Globus pallidus (tissue), 1 donor: ENCODE measurements at regions not wholly inside any gene's neighbourhood (a gene's known extent, or its start where the extent isn't known, plus 50 kb on each side); places are given as distances from the start of the nearest gene placed in this dataset.

ENCODE experiments used
- DNase-seq: peaks from one replicate; pipeline ENCODE4 v3.0.0-alpha.2; 2015; ENCODE audit warnings: low spot score

GRCh38 chr4:140281828-140282552 is 91.5 kb upstream of the SCOC start:
- no peak for DNase-seq

- no peak for DNase-seq
Measured at GRCh38 chr4:140277576-140277975, 95.9 kb upstream of the SCOC start.

- no peak for DNase-seq
Measured at GRCh38 chr4:140271553-140271952, 101.9 kb upstream of the SCOC start.

DNA sequence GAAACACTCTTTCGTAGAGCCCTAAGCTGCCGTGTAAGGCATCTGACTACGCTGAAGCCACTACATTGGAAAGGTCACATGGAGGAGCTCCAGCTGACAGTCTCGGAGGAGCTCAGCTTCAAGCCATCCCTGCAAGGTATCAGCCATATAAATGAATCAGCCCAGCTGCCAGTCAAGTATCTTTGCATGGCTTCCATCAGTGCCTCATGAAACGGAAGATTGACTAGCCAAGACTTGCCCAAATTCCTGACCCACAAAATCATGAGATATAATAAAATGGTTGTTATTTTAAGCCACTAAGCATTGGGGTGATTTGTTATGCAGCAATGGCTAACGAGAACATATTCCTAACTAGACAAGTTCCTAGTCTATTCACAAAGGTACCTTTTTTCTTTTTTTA is 104.1 kb upstream of the SCOC start:
- no peak for DNase-seq

GRCh38 chr4:140268186-140268841 is 105.1 kb upstream of the SCOC start:
- DNase-seq: no peak

DNA sequence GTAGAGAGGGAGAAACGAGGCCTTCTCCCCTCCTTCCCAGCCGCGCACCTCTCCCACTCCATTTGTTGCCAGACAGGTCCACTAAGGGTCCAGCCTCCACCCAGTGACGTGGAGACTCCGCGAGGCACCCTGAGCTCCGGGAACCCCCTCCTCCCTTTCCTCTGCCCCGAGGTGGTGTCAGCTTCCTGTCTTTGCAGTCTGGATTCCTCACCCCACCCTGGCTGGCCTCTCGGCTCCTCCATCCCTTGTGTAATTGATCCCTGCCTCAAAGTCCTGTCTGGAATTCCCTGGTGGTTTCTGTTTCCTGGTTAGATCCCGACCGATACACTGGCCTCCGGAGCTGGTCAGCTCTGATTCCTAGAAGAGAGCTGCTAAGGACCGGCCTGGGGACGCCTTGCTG is 105.9 kb upstream of the SCOC start:
- no peak for DNase-seq

DNA sequence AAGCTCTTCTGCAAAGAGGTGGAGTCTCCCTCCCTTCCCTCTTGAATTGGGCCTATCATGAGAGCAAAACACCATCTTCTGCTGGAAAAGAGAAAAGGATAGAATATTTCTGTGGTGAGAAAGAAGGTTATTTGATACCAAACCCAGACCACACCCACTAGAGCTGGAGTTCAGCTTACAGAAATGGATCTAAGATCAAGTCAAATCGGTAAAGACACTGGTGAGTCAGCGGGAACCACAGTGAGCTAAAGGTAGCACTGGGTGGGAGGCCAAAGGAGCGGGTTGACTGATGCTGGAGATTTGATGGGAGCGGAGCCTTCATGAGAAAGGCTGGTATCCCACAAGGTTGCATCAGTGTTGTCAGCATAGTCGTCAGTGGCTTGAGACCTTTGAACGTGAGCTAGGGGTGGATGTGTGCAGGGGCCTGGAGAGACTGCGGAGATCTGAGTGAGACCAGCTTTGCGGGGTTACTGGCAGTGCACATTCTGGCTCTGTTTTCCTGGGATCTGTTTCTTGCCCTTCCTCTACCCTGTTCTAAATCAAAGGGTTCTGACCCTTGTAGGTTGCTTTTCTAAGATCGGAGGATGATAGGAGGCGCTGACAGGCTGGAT is 106.4 kb upstream of the SCOC start:
- DNase-seq: no peak

DNA sequence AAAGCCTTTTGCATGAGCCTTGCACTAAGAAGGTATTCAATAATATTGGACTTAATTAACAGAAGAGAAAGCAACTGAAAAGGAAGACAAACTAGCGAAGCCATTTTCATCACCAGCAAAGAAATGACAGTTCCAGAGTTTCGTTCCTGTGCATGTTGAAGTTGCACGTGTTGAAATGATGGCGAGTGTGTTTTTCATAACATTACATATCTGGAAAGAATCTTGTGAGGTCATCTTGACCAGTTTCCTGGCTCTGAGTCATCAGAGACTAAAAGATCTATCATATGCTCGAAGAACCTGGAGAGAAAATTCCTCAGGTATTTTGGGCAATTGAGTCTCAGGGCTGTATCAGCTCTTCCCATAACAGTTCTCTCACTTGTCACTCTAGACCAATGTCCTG is 106.2 kb upstream of the MAML3 start:
- DNase-seq: no peak

GRCh38 chr4:140258476-140258875 is 104.5 kb upstream of the MAML3 start:
- DNase-seq: no peak

GRCh38 chr4:140257461-140258305 is 103.7 kb upstream of the MAML3 start:
- DNase-seq: no peak

GRCh38 chr4:140256941-140257340 is 103.0 kb upstream of the MAML3 start:
- no peak for DNase-seq

GRCh38 chr4:140256335-140256734 is 102.4 kb upstream of the MAML3 start:
- no peak for DNase-seq

- no peak for DNase-seq
Measured at GRCh38 chr4:140255927-140256326, 101.9 kb upstream of the MAML3 start.

DNA sequence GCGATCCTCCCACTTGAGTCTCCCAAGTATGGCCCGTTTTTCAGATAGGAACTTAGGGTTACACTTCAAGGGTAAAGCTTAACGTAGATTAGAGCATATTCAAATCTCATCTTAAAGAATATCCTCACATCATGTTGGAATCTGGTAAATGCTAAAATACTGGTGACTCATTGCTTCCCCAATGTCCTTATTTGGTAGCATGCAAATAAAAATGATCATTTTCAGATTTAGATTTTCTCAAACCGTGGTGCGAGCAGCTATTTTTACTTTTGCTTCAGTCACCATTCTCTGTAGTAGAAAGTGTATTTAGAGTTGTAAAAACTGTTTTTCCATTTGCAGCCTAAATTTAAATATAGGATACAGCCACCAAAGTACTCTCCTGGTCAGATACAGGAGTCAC is 101.5 kb upstream of the MAML3 start:
- DNase-seq: no peak

DNA sequence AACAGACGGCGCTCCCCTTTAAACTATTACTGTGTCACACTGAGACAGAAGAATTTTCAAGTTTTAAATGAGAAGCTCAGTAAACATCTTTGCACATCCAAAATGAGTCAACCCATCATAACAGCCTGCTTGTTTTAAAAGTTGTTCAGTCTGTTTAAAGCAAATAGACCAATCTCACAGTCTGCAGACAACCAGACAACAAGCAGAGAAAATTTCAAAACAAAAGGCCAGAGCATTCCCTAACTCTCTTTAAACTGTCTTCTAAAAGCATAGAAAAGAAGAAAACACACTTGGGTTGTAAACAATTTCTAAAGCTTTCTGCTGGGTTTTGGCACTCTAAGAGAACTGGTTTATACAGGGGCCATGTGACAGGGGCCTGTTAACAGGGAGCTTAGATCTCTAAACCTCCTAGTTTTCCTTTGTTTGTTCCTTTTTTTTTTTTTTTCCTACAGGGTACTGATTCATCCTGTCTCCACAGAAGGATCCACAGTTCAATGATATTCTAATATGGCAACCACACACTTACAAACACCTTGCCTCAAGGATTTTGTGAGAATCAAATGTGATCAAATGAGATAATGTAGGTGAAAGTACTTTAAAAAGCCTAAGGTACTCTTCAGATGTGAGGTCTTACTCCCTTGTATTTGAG is 100.8 kb upstream of the MAML3 start:
- no peak for DNase-seq

DNA sequence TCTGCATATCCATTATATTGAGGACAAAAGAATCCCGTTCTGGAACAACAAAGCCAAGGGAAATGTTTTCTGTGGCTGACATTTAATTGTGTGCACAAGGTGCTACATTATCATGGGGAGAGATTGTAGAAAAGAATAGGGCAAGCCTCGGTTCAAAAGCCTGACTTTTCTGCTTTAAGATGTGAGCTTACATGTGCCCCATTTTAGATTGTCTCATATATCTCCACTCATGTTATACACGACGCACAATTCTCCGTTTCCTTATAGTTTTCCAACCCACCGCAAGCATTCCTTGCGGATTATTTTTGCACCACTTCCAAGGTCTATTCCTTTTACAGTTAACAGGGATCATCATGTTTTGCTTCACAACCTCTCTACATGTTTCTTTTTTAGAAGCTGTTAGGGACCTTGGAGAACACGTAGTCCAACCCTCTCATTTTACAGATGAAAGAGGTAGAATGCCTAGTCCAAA is 99.6 kb upstream of the MAML3 start:
- no peak for DNase-seq

DNA sequence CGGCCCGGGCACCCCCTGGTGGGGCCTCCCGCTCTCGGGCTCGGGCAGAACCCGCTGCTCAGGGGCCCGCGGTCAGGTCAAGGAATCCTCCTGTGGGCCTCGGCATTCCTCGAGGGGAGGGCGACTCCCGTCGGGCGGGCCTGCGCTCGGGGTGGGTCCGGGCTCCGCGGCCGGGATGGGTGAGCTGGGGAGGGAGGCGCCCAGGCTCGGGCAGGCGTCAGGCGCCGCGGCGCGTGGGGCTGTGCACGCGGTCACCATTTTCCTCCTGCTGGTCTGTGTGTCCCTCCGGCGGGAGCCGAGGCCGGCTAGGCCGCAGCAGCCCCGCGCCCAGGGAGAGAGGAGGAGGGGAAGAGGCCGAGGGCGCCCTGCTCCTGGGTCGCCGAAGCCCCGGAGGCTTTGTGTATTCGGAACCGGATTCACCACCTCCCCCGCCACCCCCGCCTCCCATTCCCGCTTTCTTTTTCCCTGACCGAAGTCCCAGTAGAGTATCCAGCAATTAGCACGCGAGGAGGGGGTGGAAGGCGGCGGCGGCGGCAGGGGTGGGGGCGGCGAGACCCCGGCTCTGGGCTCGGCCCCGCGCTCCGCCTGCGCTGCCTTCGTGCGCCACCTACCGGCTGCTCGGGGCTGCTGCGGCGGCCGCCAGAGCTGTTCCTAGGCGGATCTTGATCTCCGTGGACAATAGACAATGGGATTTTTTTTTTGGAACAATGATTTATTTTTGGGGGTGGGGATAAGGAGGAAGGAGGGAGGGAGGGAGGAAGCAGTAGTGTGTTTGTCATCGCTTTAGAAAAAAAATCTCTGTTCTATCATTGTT is 99.0 kb upstream of the MAML3 start:
- peak; percentile 93 for DNase-seq

- DNase-seq: no peak
Measured at GRCh38 chr4:140252141-140252741, 98.3 kb upstream of the MAML3 start.

DNA sequence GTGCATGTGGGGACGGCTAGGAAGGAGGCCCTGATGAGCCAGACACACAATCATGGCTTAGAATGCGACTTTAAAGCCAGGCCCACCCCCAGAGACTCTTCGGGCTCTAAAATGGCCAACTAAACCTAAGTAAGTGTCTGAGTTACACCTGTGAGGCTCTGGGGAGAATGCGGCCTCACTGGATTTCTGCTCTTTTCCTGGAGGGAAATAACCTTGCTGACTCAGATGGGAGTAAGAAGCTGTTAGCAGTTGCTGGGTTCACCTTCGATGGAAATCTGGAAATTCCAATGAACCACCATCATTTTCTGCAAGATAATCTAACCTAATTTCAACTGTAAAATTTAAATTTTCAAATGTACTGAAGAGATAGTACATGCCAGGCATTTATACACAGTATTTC is 97.6 kb upstream of the MAML3 start:
- DNase-seq: no peak

GRCh38 chr4:140250989-140251552 is 97.1 kb upstream of the MAML3 start:
- no peak for DNase-seq
